GM12878 (cell line): ENCODE measurements at regions not wholly inside any gene's neighbourhood (a gene's known extent, or its start where the extent isn't known, plus 50 kb on each side); places are given as distances from the start of the nearest gene placed in this dataset.

Experiments used
- ATAC-seq: fragments of 200-7000 bp; cut with Tn5 transposase; 3 replicates; pipeline ENCODE4 v1.9.1; 2020; ENCODE audit warnings: mild to moderate bottlenecking, moderate library complexity
- BruUV-seq: library from RNA; stranded (reverse); fragments of 400-500 nt; replicated peaks from 2 replicates; lab custom pipeline; 2021; lab: Mats Ljungman, UMichigan
- CTCF ChIA-PET: fragments of 300-600 bp; sonication (Branson Sonifier 250); formaldehyde crosslinking; extraction: SDS; loops from one replicate; lab custom pipeline; 2021; ENCODE audit warnings: inconsistent platforms; lab: Yijun Ruan, JAX
- POLR2A ChIA-PET: fragments of 350-600 bp; formaldehyde crosslinking; extraction: SDS; loops from one replicate; lab custom pipeline; 2021; ENCODE audit warnings: inconsistent platforms; lab: Charles Lee
- RAD21 ChIA-PET: fragments of 300-600 bp; sonication (Branson Sonifier 250); formaldehyde crosslinking; loops from one replicate; lab custom pipeline; 2023; ENCODE audit warnings: antibody characterized with exemption; ENCODE audit not compliant: unreplicated experiment; lab: Charles Lee
- SMC1A ChIA-PET: fragments of 300-600 bp; sonication (Branson Sonifier 250); formaldehyde crosslinking; loops from one replicate; lab custom pipeline; 2023; ENCODE audit not compliant: unreplicated experiment, uncharacterized antibody; lab: Charles Lee
- DNase-seq: peaks from one replicate; pipeline ENCODE4 v3.0.0-alpha.2; 2011; ENCODE audit warnings: low read depth, low spot score
- FAIRE-seq: peaks from 3 replicates; lab custom pipeline; 2011; peaks lifted over from hg19 to GRCh38; lab: Jason Lieb, UNC
- H2AFZ ChIP-seq: 2 replicates; pipeline ENCODE4 v1.6.0; 2011; ENCODE audit warnings: low read depth, low read length, control low read depth; ENCODE audit not compliant: control insufficient read depth
- H3K27ac ChIP-seq: 2 replicates; pipeline ENCODE4 v1.5.1; 2011; ENCODE audit warnings: control low read depth; ENCODE audit not compliant: control insufficient read depth, insufficient read depth
- H3K27me3 ChIP-seq, 2 experiments: replicated peaks in 1 of 2; 2 replicates each; pipeline versions ENCODE4 v1.6.0 to v1.6.1; 2011; ENCODE audit warnings: low read length in 1 of 2; ENCODE audit not compliant: control insufficient read depth in 2 of 2, insufficient read depth in 2 of 2
- H3K36me3 ChIP-seq, 2 experiments: 2 replicates each; pipeline ENCODE4 v1.5.1; 2011; ENCODE audit warnings: low read length in 1 of 2; ENCODE audit not compliant: control insufficient read depth in 2 of 2, insufficient read depth in 2 of 2
- H3K4me1 ChIP-seq: 2 replicates; pipeline ENCODE4 v1.6.1; 2011; ENCODE audit warnings: mild to moderate bottlenecking, low read length, moderate library complexity, mixed read lengths; ENCODE audit not compliant: control insufficient read depth, insufficient read depth
- H3K4me2 ChIP-seq: 2 replicates; pipeline ENCODE4 v1.6.0; 2011; ENCODE audit warnings: control low read depth; ENCODE audit not compliant: control insufficient read depth, insufficient read depth
- H3K4me3 ChIP-seq: fragments of 200-600 bp; sonication (generic); 2 replicates; pipeline ENCODE4 v1.5.1; 2016
- H3K79me2 ChIP-seq: 2 replicates; pipeline ENCODE4 v1.6.0; 2011; ENCODE audit warnings: low read length; ENCODE audit not compliant: control insufficient read depth, insufficient read depth
- H3K9ac ChIP-seq: 2 replicates; pipeline ENCODE4 v1.8.0; 2011; ENCODE audit warnings: low read length, control low read depth, mixed read lengths; ENCODE audit not compliant: control insufficient read depth, insufficient read depth
- H3K9me3 ChIP-seq: replicated peaks from 3 replicates; pipeline ENCODE4 v1.5.1; 2011; ENCODE audit warnings: mild to moderate bottlenecking, low read length; ENCODE audit not compliant: control insufficient read depth, insufficient read depth
- H4K20me1 ChIP-seq: 2 replicates; pipeline ENCODE4 v1.6.0; 2011; ENCODE audit not compliant: control insufficient read depth, insufficient read depth
- NFYB ChIP-seq: IDR thresholded peaks from 2 replicates; pipeline ENCODE4 v1.6.1; 2011; ENCODE audit warnings: low read depth, mild to moderate bottlenecking, low read length, improper control_type of control experiment, moderate library complexity; ENCODE audit not compliant: insufficient read depth
- PAX5 ChIP-seq: IDR thresholded peaks from 2 replicates; pipeline ENCODE4 v1.6.1; 2011; ENCODE audit warnings: low read depth, low read length, borderline replicate concordance
- POLR2AphosphoS2 ChIP-seq: IDR thresholded peaks from 2 replicates; pipeline ENCODE4 v1.6.1; 2011; ENCODE audit warnings: low read depth, mild to moderate bottlenecking, low read length, improper control_type of control experiment, moderate library complexity
- TBL1XR1 ChIP-seq: IDR thresholded peaks from 2 replicates; pipeline ENCODE4 v1.6.1; 2012; ENCODE audit warnings: low read depth, low read length, improper control_type of control experiment
- TCF12 ChIP-seq: IDR thresholded peaks from 2 replicates; pipeline ENCODE4 v1.6.1; 2011; ENCODE audit warnings: low read depth, mild to moderate bottlenecking, low read length
- ZZZ3 ChIP-seq: IDR thresholded peaks from 2 replicates; pipeline ENCODE4 v1.6.1; 2011; ENCODE audit warnings: low read depth; ENCODE audit not compliant: control insufficient read depth, insufficient read length
- WGBS: methylation state at CpG from one replicate; pipeline ENCODE4 v1.1.6; 2016; ENCODE audit warnings: low lambda C conversion rate; ENCODE audit not compliant: insufficient replicate concordance, insufficient coverage; ENCODE audit errors: missing lambda C conversion rate; 5-methylcytosine and 5-hydroxymethylcytosine counted together
- in situ Hi-C: fragments of 300-500 bp; cut with MboI; formaldehyde crosslinking; loops from 9 replicates; pipeline ENCODE4 v1.14.3; 2018; ENCODE audit warnings: mixed read lengths
- intact Hi-C: fragments of 100-400 bp; cut with micrococcal nuclease; formaldehyde crosslinking; loops from one replicate; pipeline ENCODE4 v1.14.2; 2022; ENCODE audit not compliant: unreplicated experiment
- TF ChIP-seq, protein P1 (sequence below): fragments of 450-650 bp; IDR thresholded peaks from 2 replicates; pipeline ENCODE4 v1.6.1; 2017; ENCODE audit warnings: mild to moderate bottlenecking, moderate library complexity
- TF ChIP-seq, protein P2 (sequence below): IDR thresholded peaks from 2 replicates; pipeline ENCODE4 v1.6.1; 2012; ENCODE audit warnings: low read depth, low read length, improper control_type of control experiment

DNA sequence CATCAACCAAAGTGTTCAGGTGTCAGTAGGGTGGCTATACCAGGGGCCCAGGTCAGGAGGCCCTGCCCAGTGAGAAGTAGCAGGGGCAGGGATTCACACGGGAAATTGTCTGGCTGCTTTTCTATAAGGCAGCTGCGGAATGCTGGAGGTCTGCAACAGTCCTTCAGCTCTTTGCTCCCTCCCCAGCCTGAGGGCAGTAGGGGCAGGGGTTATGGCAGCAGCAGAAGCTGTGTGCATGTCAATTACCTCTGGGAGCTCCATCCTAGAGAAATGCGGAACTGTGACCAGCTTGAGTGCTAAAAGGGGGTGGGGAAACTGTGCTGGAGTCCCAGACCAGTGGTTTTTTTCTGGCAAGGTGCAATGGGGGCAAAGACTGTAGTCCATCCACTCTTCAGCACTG is 810.4 kb downstream of the PCDH7 start:
- ATAC-seq (peak; percentile 53; the same call in 2 of the 3 replicates), FAIRE-seq (no peak), DNase-seq (no peak)
- H4K20me1 ChIP-seq: no peaks in the 10 kb centered on the region
- ChIA-PET CTCF (no interaction called here), SMC1A (interaction anchor here (1.0 to 1.4 kb wide), 2 partner anchors 8 to 71 kb away, joined by 3 read pairs; no protein-coding TSS in a partner anchor), RAD21 (no interaction called here), POLR2A (no interaction called here)
- TF ChIP-seq TCF12: no peak
- no peak for TF ChIP-seq NFYB
- TF ChIP-seq ZZZ3: no peak
- TF ChIP-seq, protein P1, sequence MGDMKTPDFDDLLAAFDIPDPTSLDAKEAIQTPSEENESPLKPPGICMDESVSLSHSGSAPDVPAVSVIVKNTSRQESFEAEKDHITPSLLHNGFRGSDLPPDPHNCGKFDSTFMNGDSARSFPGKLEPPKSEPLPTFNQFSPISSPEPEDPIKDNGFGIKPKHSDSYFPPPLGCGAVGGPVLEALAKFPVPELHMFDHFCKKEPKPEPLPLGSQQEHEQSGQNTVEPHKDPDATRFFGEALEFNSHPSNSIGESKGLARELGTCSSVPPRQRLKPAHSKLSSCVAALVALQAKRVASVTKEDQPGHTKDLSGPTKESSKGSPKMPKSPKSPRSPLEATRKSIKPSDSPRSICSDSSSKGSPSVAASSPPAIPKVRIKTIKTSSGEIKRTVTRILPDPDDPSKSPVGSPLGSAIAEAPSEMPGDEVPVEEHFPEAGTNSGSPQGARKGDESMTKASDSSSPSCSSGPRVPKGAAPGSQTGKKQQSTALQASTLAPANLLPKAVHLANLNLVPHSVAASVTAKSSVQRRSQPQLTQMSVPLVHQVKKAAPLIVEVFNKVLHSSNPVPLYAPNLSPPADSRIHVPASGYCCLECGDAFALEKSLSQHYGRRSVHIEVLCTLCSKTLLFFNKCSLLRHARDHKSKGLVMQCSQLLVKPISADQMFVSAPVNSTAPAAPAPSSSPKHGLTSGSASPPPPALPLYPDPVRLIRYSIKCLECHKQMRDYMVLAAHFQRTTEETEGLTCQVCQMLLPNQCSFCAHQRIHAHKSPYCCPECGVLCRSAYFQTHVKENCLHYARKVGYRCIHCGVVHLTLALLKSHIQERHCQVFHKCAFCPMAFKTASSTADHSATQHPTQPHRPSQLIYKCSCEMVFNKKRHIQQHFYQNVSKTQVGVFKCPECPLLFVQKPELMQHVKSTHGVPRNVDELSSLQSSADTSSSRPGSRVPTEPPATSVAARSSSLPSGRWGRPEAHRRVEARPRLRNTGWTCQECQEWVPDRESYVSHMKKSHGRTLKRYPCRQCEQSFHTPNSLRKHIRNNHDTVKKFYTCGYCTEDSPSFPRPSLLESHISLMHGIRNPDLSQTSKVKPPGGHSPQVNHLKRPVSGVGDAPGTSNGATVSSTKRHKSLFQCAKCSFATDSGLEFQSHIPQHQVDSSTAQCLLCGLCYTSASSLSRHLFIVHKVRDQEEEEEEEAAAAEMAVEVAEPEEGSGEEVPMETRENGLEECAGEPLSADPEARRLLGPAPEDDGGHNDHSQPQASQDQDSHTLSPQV: no peak
- no peak for TF ChIP-seq TBL1XR1
- TF ChIP-seq POLR2AphosphoS2: no peak
- TF ChIP-seq, protein P2, sequence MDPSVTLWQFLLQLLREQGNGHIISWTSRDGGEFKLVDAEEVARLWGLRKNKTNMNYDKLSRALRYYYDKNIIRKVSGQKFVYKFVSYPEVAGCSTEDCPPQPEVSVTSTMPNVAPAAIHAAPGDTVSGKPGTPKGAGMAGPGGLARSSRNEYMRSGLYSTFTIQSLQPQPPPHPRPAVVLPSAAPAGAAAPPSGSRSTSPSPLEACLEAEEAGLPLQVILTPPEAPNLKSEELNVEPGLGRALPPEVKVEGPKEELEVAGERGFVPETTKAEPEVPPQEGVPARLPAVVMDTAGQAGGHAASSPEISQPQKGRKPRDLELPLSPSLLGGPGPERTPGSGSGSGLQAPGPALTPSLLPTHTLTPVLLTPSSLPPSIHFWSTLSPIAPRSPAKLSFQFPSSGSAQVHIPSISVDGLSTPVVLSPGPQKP: no peak
- TF ChIP-seq PAX5: no peak
- H3K4me3 ChIP-seq: no peak overlapping the region
- no TSS peak for BruUV-seq
- 19% methylated on average over 3 of the region's 3 CpGs for WGBS
- H3K4me1 ChIP-seq: no peaks in the 10 kb centered on the region
- in situ Hi-C loops: no loop called here
- no peak overlapping the region for H3K9ac ChIP-seq
- no peaks in the 10 kb centered on the region for H3K27me3 ChIP-seq
- no peak overlapping the region for H2AFZ ChIP-seq
- no peaks in the 10 kb centered on the region for H3K79me2 ChIP-seq
- no peaks in the 10 kb centered on the region for H3K9me3 ChIP-seq
- no peaks in the 10 kb centered on the region for H3K36me3 ChIP-seq
- no peak overlapping the region for H3K4me2 ChIP-seq
- intact Hi-C loops: no loop called here
- no peak overlapping the region for H3K27ac ChIP-seq
